GM23338 (cell line): ENCODE measurements at regions not wholly inside any gene's neighbourhood (a gene's known extent, or its start where the extent isn't known, plus 50 kb on each side); places are given as distances from the start of the nearest gene placed in this dataset.

ENCODE experiments used
- ATAC-seq: fragments of 200-7000 bp; cut with Tn5 transposase; 3 replicates; pipeline ENCODE4 v1.9.1; 2020
- DNase-seq: peaks from one replicate; pipeline ENCODE4 v3.0.0-alpha.2; 2015; ENCODE audit warnings: low spot score
- H2AFZ ChIP-seq: fragments of 200-600 bp; sonication (generic); 2 replicates; pipeline ENCODE4 v1.8.0; 2016; ENCODE audit warnings: antibody characterized with exemption, mild to moderate bottlenecking, moderate library complexity
- H3F3A ChIP-seq: fragments of 200-600 bp; sonication (generic); replicated peaks from 2 replicates; pipeline ENCODE4 v1.8.0; 2017; ENCODE audit warnings: antibody characterized with exemption, mixed run types, low read depth
- H3K27ac ChIP-seq: fragments of 200-600 bp; sonication (generic); 2 replicates; pipeline ENCODE4 v1.6.1; 2016; ENCODE audit warnings: low read depth
- H3K27me3 ChIP-seq: fragments of 200-600 bp; sonication (generic); 2 replicates; pipeline ENCODE4 v1.8.0; 2016; ENCODE audit warnings: mild to moderate bottlenecking, mixed run types, moderate library complexity; ENCODE audit not compliant: insufficient read depth
- H3K36me3 ChIP-seq: fragments of 200-600 bp; sonication (generic); 2 replicates; pipeline ENCODE4 v1.8.0; 2016; ENCODE audit warnings: mild to moderate bottlenecking; ENCODE audit not compliant: insufficient read depth
- H3K4me1 ChIP-seq: fragments of 200-600 bp; sonication (generic); 2 replicates; pipeline ENCODE4 v1.8.0; 2016; ENCODE audit warnings: mild to moderate bottlenecking, moderate library complexity; ENCODE audit not compliant: insufficient read depth
- H3K4me2 ChIP-seq: fragments of 200-600 bp; sonication (generic); 2 replicates; pipeline ENCODE4 v1.7.1; 2017; ENCODE audit warnings: mixed run types
- H3K4me3 ChIP-seq: fragments of 200-600 bp; sonication (generic); 2 replicates; pipeline ENCODE4 v1.6.1; 2016; ENCODE audit warnings: mixed run types
- H3K79me2 ChIP-seq: fragments of 200-600 bp; sonication (generic); replicated peaks from 2 replicates; pipeline ENCODE4 v1.8.0; 2017; ENCODE audit warnings: mild to moderate bottlenecking; ENCODE audit not compliant: insufficient read depth
- H3K9me2 ChIP-seq: fragments of 200-600 bp; sonication (generic); 2 replicates; pipeline ENCODE4 v1.8.0; 2017; ENCODE audit not compliant: insufficient read depth
- H4K20me1 ChIP-seq: fragments of 200-600 bp; sonication (generic); replicated peaks from 2 replicates; pipeline ENCODE4 v1.8.0; 2017; ENCODE audit warnings: mild to moderate bottlenecking; ENCODE audit not compliant: insufficient read depth
- H3K27ac Mint-ChIP-seq: 2 replicates; pipeline ENCODE4 v1.8.0; 2020; ENCODE audit warnings: inconsistent platforms, mild to moderate bottlenecking, moderate library complexity, mixed read lengths
- H3K27me3 Mint-ChIP-seq: 3 replicates; pipeline ENCODE4 v1.8.0; 2022; ENCODE audit warnings: low read depth, mild to moderate bottlenecking, moderate library complexity, mixed read lengths, inconsistent platforms; ENCODE audit not compliant: insufficient read depth, poor library complexity
- H3K36me3 Mint-ChIP-seq: 3 replicates; pipeline ENCODE4 v1.8.0; 2021; ENCODE audit warnings: low read depth, mild to moderate bottlenecking, inconsistent platforms, moderate library complexity, mixed read lengths
- H3K4me1 Mint-ChIP-seq: 3 replicates; pipeline ENCODE4 v1.8.0; 2020; ENCODE audit warnings: mild to moderate bottlenecking, inconsistent platforms, mixed read lengths
- H3K4me3 Mint-ChIP-seq: 3 replicates; pipeline ENCODE4 v1.8.0; 2021; ENCODE audit warnings: moderate library complexity, mild to moderate bottlenecking, inconsistent platforms, mixed read lengths
- H3K9me3 Mint-ChIP-seq: 3 replicates; pipeline ENCODE4 v1.8.0; 2020; ENCODE audit warnings: moderate library complexity, mild to moderate bottlenecking, inconsistent platforms, mixed read lengths
- CREB1 ChIP-seq: fragments of 250-450 bp; sonication (Bioruptor Pico); IDR thresholded peaks from 2 replicates; pipeline ENCODE4 v1.5.0; 2020; ENCODE audit warnings: low read depth, mild to moderate bottlenecking, moderate library complexity
- EZH2 ChIP-seq: fragments of 200-600 bp; sonication (generic); IDR thresholded peaks from one replicate; pipeline ENCODE4 v1.8.0; 2017; ENCODE audit warnings: antibody characterized with exemption, mild to moderate bottlenecking, low read depth; ENCODE audit not compliant: unreplicated experiment
- EZH2phosphoT487 ChIP-seq: fragments of 200-600 bp; sonication (generic); IDR thresholded peaks from one replicate; pipeline ENCODE4 v1.8.1; 2018; ENCODE audit warnings: antibody characterized with exemption; ENCODE audit not compliant: unreplicated experiment
- JUNB ChIP-seq: IDR thresholded peaks from one replicate; pipeline ENCODE4 v1.6.1; 2016; ENCODE audit warnings: antibody characterized with exemption; ENCODE audit not compliant: unreplicated experiment
- NANOG ChIP-seq: IDR thresholded peaks from 2 replicates; pipeline ENCODE4 v1.6.1; 2016; ENCODE audit warnings: antibody characterized with exemption, borderline replicate concordance
- POLR2AphosphoS5 ChIP-seq: IDR thresholded peaks from 2 replicates; pipeline ENCODE4 v1.6.1; 2016; ENCODE audit warnings: antibody characterized with exemption, low read depth
- STAT1 ChIP-seq: IDR thresholded peaks from one replicate; pipeline ENCODE4 v1.6.1; 2016; ENCODE audit warnings: antibody characterized with exemption; ENCODE audit not compliant: unreplicated experiment
- ZNF114 ChIP-seq: fragments of 250-450 bp; sonication (Bioruptor Pico); IDR thresholded peaks from 2 replicates; pipeline ENCODE4 v1.5.0; 2020; ENCODE audit warnings: mild to moderate bottlenecking, moderate library complexity
- ZNF331 ChIP-seq: fragments of 250-450 bp; sonication (Bioruptor Pico); IDR thresholded peaks from 2 replicates; pipeline ENCODE4 v1.5.0; 2020; ENCODE audit warnings: low read depth, mild to moderate bottlenecking, moderate library complexity
- TF ChIP-seq, protein P1 (sequence below): fragments of 250-450 bp; sonication (Bioruptor Pico); IDR thresholded peaks from 2 replicates; pipeline ENCODE4 v1.5.0; 2020; ENCODE audit warnings: mild to moderate bottlenecking, moderate library complexity
- TF ChIP-seq, protein P2 (sequence below): IDR thresholded peaks from 2 replicates; pipeline ENCODE4 v1.6.1; 2016; ENCODE audit warnings: antibody characterized with exemption
- TF ChIP-seq, protein P3 (sequence below): IDR thresholded peaks from one replicate; pipeline ENCODE4 v1.6.1; 2018; ENCODE audit warnings: antibody characterized with exemption; ENCODE audit not compliant: unreplicated experiment
- TF ChIP-seq, protein P4 (sequence below), 2 experiments: fragments of 200-600 bp in 1 of 2; sonication (generic) in 1 of 2; conservative IDR thresholded peaks; 2 replicates each; pipeline versions ENCODE4 v1.5.1 to v1.6.1; 2016 to 2017; ENCODE audit warnings: antibody characterized with exemption in 2 of 2, low read depth in 2 of 2, mild to moderate bottlenecking in 2 of 2, moderate library complexity in 1 of 2

GRCh38 chr4:8674311-8674885 lies 81.8 kb downstream of the CPZ start:
- Histone ChIP-seq H2AFZ (no peak overlapping the region), H4K20me1 (no peaks in the 10 kb centered on the region; the same call in none of the 2 replicates), H3K4me1 (no peaks in the 10 kb centered on the region), H3K9me2 (no peaks in the 10 kb centered on the region), H3F3A (no peaks in the 10 kb centered on the region), H3K36me3 (no peaks in the 10 kb centered on the region), H3K4me3 (no peak overlapping the region), H3K79me2 (no peaks in the 10 kb centered on the region), H3K4me2 (no peak overlapping the region), H3K27ac (no peak overlapping the region), H3K27me3 (no peaks in the 10 kb centered on the region)
- Mint-ChIP-seq H3K4me3 (no peak overlapping the region), H3K27me3 (peaks cover 3% of the 10 kb centered on the region), H3K9me3 (no peaks in the 10 kb centered on the region; the same call in 2 of the 3 replicates), H3K27ac (no peak overlapping the region), H3K36me3 (no peaks in the 10 kb centered on the region), H3K4me1 (no peaks in the 10 kb centered on the region; the same call in 2 of the 3 replicates)
- DNase-seq (no peak), ATAC-seq (no peak)
- TF ChIP-seq NANOG (no peak), ZNF114 (CRISPR knock-in tag) (no peak), ZNF331 (no peak), JUNB (no peak), CREB1 (no peak), STAT1 (no peak), EZH2 (no peak), POLR2AphosphoS5 (no peak), EZH2phosphoT487 (no peak)
- TF ChIP-seq, protein P1, sequence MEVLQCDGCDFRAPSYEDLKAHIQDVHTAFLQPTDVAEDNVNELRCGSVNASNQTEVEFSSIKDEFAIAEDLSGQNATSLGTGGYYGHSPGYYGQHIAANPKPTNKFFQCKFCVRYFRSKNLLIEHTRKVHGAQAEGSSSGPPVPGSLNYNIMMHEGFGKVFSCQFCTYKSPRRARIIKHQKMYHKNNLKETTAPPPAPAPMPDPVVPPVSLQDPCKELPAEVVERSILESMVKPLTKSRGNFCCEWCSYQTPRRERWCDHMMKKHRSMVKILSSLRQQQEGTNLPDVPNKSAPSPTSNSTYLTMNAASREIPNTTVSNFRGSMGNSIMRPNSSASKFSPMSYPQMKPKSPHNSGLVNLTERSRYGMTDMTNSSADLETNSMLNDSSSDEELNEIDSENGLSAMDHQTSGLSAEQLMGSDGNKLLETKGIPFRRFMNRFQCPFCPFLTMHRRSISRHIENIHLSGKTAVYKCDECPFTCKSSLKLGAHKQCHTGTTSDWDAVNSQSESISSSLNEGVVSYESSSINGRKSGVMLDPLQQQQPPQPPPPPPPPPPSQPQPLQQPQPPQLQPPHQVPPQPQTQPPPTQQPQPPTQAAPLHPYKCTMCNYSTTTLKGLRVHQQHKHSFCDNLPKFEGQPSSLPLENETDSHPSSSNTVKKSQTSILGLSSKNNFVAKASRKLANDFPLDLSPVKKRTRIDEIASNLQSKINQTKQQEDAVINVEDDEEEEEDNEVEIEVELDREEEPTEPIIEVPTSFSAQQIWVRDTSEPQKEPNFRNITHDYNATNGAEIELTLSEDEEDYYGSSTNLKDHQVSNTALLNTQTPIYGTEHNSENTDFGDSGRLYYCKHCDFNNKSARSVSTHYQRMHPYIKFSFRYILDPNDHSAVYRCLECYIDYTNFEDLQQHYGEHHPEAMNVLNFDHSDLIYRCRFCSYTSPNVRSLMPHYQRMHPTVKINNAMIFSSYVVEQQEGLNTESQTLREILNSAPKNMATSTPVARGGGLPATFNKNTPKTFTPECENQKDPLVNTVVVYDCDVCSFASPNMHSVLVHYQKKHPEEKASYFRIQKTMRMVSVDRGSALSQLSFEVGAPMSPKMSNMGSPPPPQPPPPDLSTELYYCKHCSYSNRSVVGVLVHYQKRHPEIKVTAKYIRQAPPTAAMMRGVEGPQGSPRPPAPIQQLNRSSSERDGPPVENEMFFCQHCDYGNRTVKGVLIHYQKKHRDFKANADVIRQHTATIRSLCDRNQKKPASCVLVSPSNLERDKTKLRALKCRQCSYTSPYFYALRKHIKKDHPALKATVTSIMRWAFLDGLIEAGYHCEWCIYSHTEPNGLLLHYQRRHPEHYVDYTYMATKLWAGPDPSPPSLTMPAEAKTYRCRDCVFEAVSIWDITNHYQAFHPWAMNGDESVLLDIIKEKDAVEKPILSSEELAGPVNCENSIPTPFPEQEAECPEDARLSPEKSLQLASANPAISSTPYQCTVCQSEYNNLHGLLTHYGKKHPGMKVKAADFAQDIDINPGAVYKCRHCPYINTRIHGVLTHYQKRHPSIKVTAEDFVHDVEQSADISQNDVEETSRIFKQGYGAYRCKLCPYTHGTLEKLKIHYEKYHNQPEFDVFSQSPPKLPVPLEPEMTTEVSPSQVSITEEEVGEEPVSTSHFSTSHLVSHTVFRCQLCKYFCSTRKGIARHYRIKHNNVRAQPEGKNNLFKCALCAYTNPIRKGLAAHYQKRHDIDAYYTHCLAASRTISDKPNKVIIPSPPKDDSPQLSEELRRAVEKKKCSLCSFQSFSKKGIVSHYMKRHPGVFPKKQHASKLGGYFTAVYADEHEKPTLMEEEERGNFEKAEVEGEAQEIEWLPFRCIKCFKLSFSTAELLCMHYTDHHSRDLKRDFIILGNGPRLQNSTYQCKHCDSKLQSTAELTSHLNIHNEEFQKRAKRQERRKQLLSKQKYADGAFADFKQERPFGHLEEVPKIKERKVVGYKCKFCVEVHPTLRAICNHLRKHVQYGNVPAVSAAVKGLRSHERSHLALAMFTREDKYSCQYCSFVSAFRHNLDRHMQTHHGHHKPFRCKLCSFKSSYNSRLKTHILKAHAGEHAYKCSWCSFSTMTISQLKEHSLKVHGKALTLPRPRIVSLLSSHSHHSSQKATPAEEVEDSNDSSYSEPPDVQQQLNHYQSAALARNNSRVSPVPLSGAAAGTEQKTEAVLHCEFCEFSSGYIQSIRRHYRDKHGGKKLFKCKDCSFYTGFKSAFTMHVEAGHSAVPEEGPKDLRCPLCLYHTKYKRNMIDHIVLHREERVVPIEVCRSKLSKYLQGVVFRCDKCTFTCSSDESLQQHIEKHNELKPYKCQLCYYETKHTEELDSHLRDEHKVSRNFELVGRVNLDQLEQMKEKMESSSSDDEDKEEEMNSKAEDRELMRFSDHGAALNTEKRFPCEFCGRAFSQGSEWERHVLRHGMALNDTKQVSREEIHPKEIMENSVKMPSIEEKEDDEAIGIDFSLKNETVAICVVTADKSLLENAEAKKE (CRISPR knock-in tag): no peak
- TF ChIP-seq, protein P2, sequence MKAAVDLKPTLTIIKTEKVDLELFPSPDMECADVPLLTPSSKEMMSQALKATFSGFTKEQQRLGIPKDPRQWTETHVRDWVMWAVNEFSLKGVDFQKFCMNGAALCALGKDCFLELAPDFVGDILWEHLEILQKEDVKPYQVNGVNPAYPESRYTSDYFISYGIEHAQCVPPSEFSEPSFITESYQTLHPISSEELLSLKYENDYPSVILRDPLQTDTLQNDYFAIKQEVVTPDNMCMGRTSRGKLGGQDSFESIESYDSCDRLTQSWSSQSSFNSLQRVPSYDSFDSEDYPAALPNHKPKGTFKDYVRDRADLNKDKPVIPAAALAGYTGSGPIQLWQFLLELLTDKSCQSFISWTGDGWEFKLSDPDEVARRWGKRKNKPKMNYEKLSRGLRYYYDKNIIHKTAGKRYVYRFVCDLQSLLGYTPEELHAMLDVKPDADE: no peak
- TF ChIP-seq, protein P3, sequence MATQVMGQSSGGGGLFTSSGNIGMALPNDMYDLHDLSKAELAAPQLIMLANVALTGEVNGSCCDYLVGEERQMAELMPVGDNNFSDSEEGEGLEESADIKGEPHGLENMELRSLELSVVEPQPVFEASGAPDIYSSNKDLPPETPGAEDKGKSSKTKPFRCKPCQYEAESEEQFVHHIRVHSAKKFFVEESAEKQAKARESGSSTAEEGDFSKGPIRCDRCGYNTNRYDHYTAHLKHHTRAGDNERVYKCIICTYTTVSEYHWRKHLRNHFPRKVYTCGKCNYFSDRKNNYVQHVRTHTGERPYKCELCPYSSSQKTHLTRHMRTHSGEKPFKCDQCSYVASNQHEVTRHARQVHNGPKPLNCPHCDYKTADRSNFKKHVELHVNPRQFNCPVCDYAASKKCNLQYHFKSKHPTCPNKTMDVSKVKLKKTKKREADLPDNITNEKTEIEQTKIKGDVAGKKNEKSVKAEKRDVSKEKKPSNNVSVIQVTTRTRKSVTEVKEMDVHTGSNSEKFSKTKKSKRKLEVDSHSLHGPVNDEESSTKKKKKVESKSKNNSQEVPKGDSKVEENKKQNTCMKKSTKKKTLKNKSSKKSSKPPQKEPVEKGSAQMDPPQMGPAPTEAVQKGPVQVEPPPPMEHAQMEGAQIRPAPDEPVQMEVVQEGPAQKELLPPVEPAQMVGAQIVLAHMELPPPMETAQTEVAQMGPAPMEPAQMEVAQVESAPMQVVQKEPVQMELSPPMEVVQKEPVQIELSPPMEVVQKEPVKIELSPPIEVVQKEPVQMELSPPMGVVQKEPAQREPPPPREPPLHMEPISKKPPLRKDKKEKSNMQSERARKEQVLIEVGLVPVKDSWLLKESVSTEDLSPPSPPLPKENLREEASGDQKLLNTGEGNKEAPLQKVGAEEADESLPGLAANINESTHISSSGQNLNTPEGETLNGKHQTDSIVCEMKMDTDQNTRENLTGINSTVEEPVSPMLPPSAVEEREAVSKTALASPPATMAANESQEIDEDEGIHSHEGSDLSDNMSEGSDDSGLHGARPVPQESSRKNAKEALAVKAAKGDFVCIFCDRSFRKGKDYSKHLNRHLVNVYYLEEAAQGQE: no peak
- TF ChIP-seq, protein P4, sequence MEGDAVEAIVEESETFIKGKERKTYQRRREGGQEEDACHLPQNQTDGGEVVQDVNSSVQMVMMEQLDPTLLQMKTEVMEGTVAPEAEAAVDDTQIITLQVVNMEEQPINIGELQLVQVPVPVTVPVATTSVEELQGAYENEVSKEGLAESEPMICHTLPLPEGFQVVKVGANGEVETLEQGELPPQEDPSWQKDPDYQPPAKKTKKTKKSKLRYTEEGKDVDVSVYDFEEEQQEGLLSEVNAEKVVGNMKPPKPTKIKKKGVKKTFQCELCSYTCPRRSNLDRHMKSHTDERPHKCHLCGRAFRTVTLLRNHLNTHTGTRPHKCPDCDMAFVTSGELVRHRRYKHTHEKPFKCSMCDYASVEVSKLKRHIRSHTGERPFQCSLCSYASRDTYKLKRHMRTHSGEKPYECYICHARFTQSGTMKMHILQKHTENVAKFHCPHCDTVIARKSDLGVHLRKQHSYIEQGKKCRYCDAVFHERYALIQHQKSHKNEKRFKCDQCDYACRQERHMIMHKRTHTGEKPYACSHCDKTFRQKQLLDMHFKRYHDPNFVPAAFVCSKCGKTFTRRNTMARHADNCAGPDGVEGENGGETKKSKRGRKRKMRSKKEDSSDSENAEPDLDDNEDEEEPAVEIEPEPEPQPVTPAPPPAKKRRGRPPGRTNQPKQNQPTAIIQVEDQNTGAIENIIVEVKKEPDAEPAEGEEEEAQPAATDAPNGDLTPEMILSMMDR (conservative IDR thresholded peaks at IDR 0.05; ENCODE audit: low read depth in 2 of 2): no peak
